Tibial nerve (tissue), 4 donors: ENCODE measurements at regions not wholly inside any gene's neighbourhood (a gene's known extent, or its start where the extent isn't known, plus 50 kb on each side); places are given as distances from the start of the nearest gene placed in this dataset.

Experiments
- EP300 ChIP-seq, 2 donors: sonication (generic); formaldehyde crosslinking; IDR thresholded peaks; one replicate each; pipeline ENCODE4 v1.6.1; 2017; ENCODE audit warnings: antibody characterized with exemption in 2 of 2, mild to moderate bottlenecking in 1 of 2
- POLR2A ChIP-seq, 2 donors: fragments of 450-650 bp; IDR thresholded peaks; one replicate each; pipeline ENCODE4 v1.6.1; 2017; ENCODE audit warnings: antibody characterized with exemption in 2 of 2, mild to moderate bottlenecking in 2 of 2, moderate library complexity in 2 of 2
- TF ChIP-seq, protein P1 (sequence below), 5 experiments: fragments of 200-600 bp in 3 of 5; fragments of 450-650 bp in 2 of 5; sonication (generic) in 3 of 5; IDR thresholded peaks; one replicate each; pipeline ENCODE4 v1.5.1; 2016 to 2019; ENCODE audit warnings: antibody characterized with exemption in 5 of 5, mild to moderate bottlenecking in 3 of 5, moderate library complexity in 2 of 5

DNA sequence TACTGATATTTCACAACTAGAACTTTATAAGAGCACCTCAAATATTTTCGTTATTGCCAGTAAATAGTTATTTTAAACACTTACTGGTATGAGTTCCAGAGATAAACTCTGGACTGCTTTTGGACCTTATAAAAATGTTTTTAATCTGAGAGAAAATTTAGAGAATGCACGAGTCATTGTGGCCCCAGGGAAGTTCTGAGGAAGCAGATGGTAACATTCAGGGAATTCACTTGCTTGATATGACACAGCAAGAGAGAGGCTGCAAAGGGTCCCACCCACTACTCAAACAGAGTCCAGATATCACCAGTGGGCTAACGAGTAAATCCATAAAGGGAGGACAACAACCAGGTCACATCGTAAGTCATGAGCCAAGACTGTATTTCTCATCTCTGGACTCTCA, 526.8 kb downstream of the TDRD15 start:
- TF ChIP-seq, protein P1, sequence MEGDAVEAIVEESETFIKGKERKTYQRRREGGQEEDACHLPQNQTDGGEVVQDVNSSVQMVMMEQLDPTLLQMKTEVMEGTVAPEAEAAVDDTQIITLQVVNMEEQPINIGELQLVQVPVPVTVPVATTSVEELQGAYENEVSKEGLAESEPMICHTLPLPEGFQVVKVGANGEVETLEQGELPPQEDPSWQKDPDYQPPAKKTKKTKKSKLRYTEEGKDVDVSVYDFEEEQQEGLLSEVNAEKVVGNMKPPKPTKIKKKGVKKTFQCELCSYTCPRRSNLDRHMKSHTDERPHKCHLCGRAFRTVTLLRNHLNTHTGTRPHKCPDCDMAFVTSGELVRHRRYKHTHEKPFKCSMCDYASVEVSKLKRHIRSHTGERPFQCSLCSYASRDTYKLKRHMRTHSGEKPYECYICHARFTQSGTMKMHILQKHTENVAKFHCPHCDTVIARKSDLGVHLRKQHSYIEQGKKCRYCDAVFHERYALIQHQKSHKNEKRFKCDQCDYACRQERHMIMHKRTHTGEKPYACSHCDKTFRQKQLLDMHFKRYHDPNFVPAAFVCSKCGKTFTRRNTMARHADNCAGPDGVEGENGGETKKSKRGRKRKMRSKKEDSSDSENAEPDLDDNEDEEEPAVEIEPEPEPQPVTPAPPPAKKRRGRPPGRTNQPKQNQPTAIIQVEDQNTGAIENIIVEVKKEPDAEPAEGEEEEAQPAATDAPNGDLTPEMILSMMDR (IDR thresholded peaks at IDR 0.05) = no peak
- TF ChIP-seq EP300 (IDR thresholded peaks at IDR 0.05) (no peak), POLR2A (IDR thresholded peaks at IDR 0.05) (no peak)
